ENCODE measurements at regions not wholly inside any gene's neighbourhood (a gene's known extent, or its start where the extent isn't known, plus 50 kb on each side); places are given as distances from the start of the nearest gene placed in this dataset.

DNA sequence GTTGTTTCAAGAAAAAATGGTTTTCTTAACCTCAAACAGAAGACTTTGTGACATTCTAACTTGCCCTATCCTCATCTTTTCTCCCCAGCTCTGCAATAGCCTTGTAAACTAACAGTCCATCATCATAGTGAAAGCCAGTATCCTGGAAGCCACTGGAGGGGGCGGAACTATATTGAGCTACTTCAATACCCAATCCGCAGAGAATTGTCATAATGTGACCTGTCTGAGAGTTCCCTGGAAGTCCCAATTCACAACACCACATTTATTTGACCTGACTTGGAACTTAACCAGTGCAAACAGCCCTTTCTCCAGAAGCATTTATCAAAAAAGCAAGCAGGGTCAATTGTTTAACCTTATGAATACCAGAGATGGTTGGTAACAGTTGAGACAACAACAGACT lies 747.6 kb upstream of the GRM7 start:
- TF ChIP-seq TBP (CRISPR knock-in tag; IDR thresholded peaks at IDR 0.05): no peak
- TF ChIP-seq, protein P1, sequence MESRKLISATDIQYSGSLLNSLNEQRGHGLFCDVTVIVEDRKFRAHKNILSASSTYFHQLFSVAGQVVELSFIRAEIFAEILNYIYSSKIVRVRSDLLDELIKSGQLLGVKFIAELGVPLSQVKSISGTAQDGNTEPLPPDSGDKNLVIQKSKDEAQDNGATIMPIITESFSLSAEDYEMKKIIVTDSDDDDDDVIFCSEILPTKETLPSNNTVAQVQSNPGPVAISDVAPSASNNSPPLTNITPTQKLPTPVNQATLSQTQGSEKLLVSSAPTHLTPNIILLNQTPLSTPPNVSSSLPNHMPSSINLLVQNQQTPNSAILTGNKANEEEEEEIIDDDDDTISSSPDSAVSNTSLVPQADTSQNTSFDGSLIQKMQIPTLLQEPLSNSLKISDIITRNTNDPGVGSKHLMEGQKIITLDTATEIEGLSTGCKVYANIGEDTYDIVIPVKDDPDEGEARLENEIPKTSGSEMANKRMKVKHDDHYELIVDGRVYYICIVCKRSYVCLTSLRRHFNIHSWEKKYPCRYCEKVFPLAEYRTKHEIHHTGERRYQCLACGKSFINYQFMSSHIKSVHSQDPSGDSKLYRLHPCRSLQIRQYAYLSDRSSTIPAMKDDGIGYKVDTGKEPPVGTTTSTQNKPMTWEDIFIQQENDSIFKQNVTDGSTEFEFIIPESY (CRISPR knock-in tag; IDR thresholded peaks at IDR 0.05): no peak
- TF ChIP-seq, protein P2, sequence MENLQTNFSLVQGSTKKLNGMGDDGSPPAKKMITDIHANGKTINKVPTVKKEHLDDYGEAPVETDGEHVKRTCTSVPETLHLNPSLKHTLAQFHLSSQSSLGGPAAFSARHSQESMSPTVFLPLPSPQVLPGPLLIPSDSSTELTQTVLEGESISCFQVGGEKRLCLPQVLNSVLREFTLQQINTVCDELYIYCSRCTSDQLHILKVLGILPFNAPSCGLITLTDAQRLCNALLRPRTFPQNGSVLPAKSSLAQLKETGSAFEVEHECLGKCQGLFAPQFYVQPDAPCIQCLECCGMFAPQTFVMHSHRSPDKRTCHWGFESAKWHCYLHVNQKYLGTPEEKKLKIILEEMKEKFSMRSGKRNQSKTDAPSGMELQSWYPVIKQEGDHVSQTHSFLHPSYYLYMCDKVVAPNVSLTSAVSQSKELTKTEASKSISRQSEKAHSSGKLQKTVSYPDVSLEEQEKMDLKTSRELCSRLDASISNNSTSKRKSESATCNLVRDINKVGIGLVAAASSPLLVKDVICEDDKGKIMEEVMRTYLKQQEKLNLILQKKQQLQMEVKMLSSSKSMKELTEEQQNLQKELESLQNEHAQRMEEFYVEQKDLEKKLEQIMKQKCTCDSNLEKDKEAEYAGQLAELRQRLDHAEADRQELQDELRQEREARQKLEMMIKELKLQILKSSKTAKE (CRISPR knock-in tag; IDR thresholded peaks at IDR 0.05; ENCODE audit: borderline replicate concordance): no peak
